GM21367 (cell line): ENCODE measurements at regions not wholly inside any gene's neighbourhood (a gene's known extent, or its start where the extent isn't known, plus 50 kb on each side); places are given as distances from the start of the nearest gene placed in this dataset.
"Not testable (repeated sequence)": the region's sequence is repeated elsewhere in the genome, so short reads cannot be mapped to it uniquely, and the experiment has no call there.

Experiments
- ATAC-seq: cut with Tn5 transposase; IDR thresholded peaks from one replicate; pipeline ENCODE4 v1.9.1; 2021; ENCODE audit not compliant: unreplicated experiment

GRCh38 chr6:67141005-67141404, 1434.0 kb upstream of the EYS start:
- no peak for ATAC-seq

DNA sequence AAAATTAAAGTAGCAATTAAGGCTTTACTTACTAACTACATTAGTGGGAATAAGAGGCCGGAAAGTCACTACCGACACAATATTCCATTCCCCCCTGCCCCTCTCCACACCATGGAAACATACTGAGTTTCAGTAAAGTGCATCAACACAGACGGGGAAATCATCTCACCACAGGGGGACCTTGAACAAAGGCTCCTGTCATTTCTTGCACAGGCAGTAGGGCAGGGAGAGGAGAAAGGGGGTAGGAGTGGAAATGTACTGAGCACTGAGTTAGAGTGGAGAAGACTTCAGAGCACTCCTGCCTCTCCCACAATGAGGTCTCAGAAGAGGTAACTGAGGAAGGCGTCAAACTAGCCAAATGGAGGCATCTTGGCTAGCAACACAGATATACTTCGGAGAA, 1426.9 kb upstream of the EYS start:
- ATAC-seq, result no peak

DNA sequence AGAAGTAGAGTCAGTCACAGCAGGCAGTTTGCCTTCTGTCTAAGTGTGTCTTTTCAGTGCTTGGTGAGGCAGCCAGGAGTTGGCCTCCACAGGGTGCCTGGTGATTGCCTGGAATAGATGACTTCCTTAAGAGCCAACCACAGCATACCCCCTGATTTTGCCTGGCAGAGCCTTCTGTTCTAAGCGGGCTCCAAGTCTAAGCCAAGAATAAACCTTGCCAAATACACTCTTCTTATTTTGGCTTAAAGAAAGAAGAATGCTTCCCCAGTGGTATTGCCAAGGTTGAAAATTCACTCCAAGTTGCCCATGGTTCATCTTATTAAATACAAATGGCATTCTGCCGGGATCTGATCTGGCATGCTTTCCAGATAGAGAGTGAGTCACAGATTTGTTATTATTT, 1424.8 kb upstream of the EYS start:
- no peak for ATAC-seq

DNA sequence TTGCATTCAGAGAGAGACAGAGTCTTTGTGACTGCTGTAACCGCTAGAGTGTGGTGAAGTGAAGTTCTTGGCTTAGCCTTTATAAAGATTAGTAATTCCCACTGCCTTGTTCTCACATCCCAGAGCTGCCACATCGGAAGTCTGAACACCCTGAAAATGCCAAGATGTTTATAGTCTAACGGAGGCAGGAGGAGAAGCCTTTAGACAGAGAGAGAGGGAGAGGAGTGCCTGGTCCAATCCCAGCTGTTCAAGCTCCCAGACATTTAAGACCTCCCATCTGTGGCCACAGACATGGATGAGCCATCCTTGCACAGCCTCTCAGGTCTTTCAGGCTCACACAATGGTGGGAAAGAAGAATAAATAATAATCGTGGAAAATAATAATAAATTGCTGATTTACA, 1422.8 kb upstream of the EYS start:
- ATAC-seq, result no peak

GRCh38 chr6:67127041-67127440, 1420.0 kb upstream of the EYS start:
- no peak for ATAC-seq

GRCh38 chr6:67121115-67121514, 1414.1 kb upstream of the EYS start:
- no peak for ATAC-seq

DNA sequence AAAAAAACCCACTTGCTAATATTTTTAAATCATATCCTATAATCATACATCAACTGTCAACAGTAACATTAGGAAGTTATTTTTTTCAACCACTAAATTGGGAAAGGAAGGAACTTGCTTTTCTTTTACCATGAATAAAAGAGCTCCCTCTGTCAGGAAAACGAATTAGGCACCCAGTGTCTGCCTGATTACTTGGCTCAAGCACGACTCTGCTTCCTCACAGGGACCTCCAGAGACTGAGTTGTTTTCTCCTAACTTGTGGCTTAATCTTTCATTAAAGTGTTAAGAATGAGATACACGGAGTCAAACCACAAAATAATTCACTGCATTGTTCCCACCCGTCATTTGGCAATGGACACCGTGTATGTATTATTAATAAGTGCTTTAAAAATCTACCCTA, 1405.1 kb upstream of the EYS start:
- ATAC-seq, result no peak

DNA sequence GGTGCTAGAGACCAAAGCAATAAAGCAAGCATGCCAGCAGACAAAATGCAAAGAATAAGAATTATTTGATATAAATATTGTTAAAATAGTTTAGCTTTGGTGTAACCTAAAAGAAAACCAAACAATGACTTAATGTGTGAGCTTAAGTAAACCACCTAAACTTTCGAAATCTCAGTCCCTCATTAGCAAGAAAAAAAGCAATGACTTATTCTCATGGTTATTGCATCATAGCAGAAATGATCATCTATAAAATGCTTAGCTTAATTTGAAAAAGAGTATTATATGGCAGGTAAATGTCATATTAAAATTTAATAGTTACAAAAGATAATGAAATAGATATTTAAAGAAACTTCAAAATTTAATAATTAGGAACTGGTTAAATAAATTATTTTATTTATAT, 1395.7 kb upstream of the EYS start:
- ATAC-seq, result no peak

- ATAC-seq, result not testable (repeated sequence)
Observed at GRCh38 chr6:67095618-67096226, 1388.7 kb upstream of the EYS start.

DNA sequence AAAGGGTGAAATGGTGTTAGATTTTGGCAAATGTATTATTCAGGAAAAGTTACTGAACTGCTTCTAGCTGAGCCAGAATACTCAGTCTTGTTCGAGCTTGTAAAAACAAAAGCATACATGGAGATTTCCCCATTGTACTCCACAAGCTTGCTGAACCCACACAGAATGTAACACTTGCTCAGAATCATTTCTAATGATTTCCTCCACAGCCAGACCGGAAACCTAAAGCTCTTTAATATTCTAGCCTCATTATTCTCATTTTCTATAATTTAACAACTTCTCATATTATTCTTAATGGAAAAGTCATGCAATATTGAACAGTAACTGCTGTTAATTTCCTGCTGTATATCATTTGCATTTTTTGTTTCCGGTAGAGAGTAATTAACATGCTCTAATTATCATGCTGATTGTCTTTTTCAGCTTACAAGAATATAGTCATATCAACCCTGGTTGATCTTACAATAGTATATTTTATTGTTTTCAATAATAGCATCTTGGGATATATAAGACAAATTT, 1387.5 kb upstream of the EYS start:
- ATAC-seq, result no peak

DNA sequence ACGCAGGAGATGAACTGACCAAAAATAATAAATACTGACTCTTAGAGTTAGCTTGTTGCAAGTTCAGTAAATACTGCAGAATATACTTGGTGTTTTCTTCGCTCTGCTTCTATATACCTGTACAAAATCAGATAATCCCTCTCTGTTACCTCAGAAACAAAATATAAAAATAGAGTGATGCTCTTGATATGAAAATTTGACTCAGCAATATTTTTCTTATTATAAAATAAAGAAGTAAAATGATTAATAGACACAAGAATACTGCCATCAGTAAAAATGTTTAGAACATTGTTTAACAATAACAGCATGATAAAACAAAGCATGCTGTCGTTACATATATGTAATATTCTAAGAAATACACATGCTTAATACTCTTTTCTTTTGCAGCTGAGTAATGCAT, 1366.9 kb upstream of the EYS start:
- ATAC-seq, result no peak

DNA sequence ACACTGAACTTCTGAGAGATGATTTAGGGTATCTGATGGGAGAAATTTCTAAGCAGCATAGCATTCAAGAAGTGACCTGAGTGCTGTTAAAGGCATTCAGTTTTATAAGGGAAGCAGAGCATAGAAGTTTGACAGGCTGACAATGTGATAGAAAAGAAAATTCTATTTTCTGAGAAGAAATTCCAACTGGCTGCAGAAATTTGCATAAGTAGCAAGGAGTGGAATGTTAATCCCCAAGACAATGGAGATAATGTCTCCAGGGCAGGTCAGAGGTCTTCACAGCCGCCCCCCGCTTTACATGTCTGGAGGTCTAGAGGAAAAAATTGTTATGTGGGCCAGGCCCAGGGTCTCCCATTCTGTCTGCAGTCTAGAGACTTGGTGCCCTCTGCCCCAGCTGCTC, 1361.8 kb upstream of the EYS start:
- no peak for ATAC-seq

- no peak for ATAC-seq
Observed at GRCh38 chr6:67064323-67064722, 1357.3 kb upstream of the EYS start.

- ATAC-seq, result no peak
Observed at GRCh38 chr6:67047996-67048395, 1341.0 kb upstream of the EYS start.

- ATAC-seq, result no peak
Observed at GRCh38 chr6:67045076-67045475, 1338.0 kb upstream of the EYS start.

DNA sequence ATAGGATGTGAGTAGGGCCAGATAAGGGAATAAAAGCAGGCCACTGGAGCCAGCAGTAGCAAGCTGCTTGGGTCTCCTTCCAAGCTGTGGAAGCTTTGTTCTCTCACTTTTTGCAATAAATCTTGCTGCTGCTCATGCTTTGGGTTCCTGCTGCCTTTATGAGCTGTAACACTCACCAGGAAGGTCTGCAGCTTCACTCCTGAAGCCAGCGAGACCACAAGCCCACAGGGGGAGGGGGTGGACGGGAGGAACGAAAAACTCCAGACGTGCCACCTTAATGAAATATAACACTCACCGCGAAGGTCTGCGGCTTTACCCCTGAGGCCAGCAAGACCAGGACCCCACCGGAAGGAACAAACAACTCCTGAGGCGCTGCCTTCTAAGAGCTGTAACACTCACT, 1324.4 kb upstream of the EYS start:
- ATAC-seq, result no peak

- ATAC-seq, result no peak
Observed at GRCh38 chr6:67030861-67031260, 1323.8 kb upstream of the EYS start.

DNA sequence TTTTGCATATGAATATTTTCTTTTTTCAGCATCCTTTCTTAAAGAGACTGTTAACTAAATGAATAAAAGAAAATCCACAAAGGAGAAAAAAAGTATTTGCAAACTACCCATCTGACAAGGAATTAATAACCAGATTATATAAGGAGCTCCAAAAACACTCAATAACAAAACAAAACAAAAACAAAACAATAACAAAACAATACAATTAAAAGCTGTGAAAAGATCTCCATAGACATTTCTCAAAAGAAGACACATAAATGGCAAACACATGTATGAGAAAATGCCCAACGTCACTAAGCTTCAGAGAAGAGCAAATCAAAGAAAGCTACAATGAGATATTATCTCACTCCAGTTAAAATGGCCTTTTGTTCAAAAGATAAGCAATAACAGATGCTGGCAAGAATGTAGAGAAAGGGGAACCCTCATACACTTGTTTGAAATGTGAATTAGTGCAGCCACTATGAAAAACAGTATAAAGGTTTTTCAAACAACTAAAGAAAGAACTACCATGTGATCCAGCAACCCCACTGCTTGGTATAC, 1310.0 kb upstream of the EYS start:
- ATAC-seq, result no peak

DNA sequence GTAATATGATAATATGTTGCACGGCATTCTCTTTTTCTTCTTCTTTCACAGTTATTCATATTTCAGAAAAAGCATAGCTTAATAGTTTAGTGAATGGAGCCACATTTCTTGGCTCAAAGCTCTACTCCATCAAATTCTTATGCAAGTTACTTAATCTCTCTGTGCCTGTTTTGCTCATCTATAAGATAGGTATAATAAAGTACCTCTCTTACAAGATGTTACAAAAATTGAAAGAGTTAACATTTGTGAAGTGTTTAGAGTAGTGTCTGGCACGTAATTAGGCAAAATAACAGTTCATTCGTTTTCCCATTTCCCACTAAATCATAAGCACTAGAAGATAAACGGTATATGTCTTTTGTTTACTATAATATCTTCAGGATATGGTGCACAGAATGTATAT, 1304.4 kb upstream of the EYS start:
- ATAC-seq, result no peak

DNA sequence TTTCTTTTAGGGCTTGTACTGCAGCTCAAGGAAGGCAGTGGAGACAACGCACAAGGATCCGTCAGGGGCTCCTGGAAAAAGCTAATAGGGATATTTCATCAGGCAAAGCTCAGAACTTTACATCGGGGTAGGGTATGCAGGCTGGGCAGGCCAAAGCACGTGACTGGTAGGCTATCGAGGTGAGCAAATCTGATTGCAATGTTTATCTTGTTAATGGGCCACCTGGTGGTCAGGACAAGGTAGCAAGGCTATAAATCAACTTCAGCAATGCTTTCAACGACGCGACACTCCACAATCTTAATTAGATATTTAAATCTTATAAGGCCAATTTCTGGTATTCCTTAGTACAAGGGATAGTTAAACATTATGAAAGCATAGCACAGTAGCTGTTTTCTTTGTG, 1302.8 kb upstream of the EYS start:
- ATAC-seq, result no peak

- no peak for ATAC-seq
Observed at GRCh38 chr6:67003844-67004243, 1296.8 kb upstream of the EYS start.

GRCh38 chr6:67000121-67000520, 1293.1 kb upstream of the EYS start:
- no peak for ATAC-seq

- not testable (repeated sequence) for ATAC-seq
Observed at GRCh38 chr6:66997579-66997978, 1290.6 kb upstream of the EYS start.
